H4 (cell line): ENCODE measurements at regions not wholly inside any gene's neighbourhood (a gene's known extent, or its start where the extent isn't known, plus 50 kb on each side); places are given as distances from the start of the nearest gene placed in this dataset.

Experiments
- DNase-seq: peaks from one replicate; pipeline ENCODE4 v3.0.0-alpha.2; 2015; ENCODE audit warnings: low spot score

- no peak for DNase-seq
Measured at GRCh38 chr15:31510057-31510456, 183.4 kb downstream of the KLF13 start.

GRCh38 chr15:31511707-31512310 is 185.2 kb downstream of the KLF13 start:
- no peak for DNase-seq

- DNase-seq = no peak
Measured at GRCh38 chr15:31513178-31513577, 186.5 kb downstream of the KLF13 start.

GRCh38 chr15:31516440-31516839 is 189.8 kb downstream of the KLF13 start:
- no peak for DNase-seq

- DNase-seq = no peak
Measured at GRCh38 chr15:31516874-31517273, 190.2 kb downstream of the KLF13 start.

GRCh38 chr15:31517711-31518110 is 191.1 kb downstream of the KLF13 start:
- no peak for DNase-seq

- DNase-seq = no peak
Measured at GRCh38 chr15:31522028-31522427, 195.4 kb downstream of the KLF13 start.

GRCh38 chr15:31523027-31523654 is 196.5 kb downstream of the KLF13 start:
- DNase-seq = no peak

- no peak for DNase-seq
Measured at GRCh38 chr15:31523655-31524049, 197.0 kb downstream of the KLF13 start.

GRCh38 chr15:31525185-31525695 is 198.6 kb downstream of the KLF13 start:
- no peak for DNase-seq

GRCh38 chr15:31525988-31526665 is 199.5 kb downstream of the KLF13 start:
- no peak for DNase-seq

- no peak for DNase-seq
Measured at GRCh38 chr15:31526916-31527690, 200.5 kb downstream of the KLF13 start.

GRCh38 chr15:31528846-31529245 is 202.2 kb downstream of the KLF13 start:
- DNase-seq = no peak

- no peak for DNase-seq
Measured at GRCh38 chr15:31537770-31538592, 211.3 kb downstream of the KLF13 start.

GRCh38 chr15:31540633-31541032 is 214.0 kb downstream of the KLF13 start:
- DNase-seq = no peak

GRCh38 chr15:31544361-31544760 is 217.7 kb downstream of the KLF13 start:
- DNase-seq = no peak

GRCh38 chr15:31545257-31545656 is 218.6 kb downstream of the KLF13 start:
- DNase-seq = no peak

GRCh38 chr15:31550211-31550977 is 223.8 kb downstream of the KLF13 start:
- DNase-seq = no peak

- no peak for DNase-seq
Measured at GRCh38 chr15:31551323-31551722, 224.7 kb downstream of the KLF13 start.

GRCh38 chr15:31552482-31553099 is 226.0 kb downstream of the KLF13 start:
- DNase-seq = no peak
